GM12878 (cell line): ENCODE measurements at regions not wholly inside any gene's neighbourhood (a gene's known extent, or its start where the extent isn't known, plus 50 kb on each side); places are given as distances from the start of the nearest gene placed in this dataset.

ENCODE experiments used
- ATAC-seq: fragments of 200-7000 bp; cut with Tn5 transposase; 3 replicates; pipeline ENCODE4 v1.9.1; 2020; ENCODE audit warnings: mild to moderate bottlenecking, moderate library complexity
- BruUV-seq: library from RNA; stranded (reverse); fragments of 400-500 nt; replicated peaks from 2 replicates; lab custom pipeline; 2021; lab: Mats Ljungman, UMichigan
- CTCF ChIA-PET: fragments of 300-600 bp; sonication (Branson Sonifier 250); formaldehyde crosslinking; extraction: SDS; loops from one replicate; lab custom pipeline; 2021; ENCODE audit warnings: inconsistent platforms; lab: Yijun Ruan, JAX
- POLR2A ChIA-PET: fragments of 350-600 bp; formaldehyde crosslinking; extraction: SDS; loops from one replicate; lab custom pipeline; 2021; ENCODE audit warnings: inconsistent platforms; lab: Charles Lee
- RAD21 ChIA-PET: fragments of 300-600 bp; sonication (Branson Sonifier 250); formaldehyde crosslinking; loops from one replicate; lab custom pipeline; 2023; ENCODE audit warnings: antibody characterized with exemption; ENCODE audit not compliant: unreplicated experiment; lab: Charles Lee
- SMC1A ChIA-PET: fragments of 300-600 bp; sonication (Branson Sonifier 250); formaldehyde crosslinking; loops from one replicate; lab custom pipeline; 2023; ENCODE audit not compliant: unreplicated experiment, uncharacterized antibody; lab: Charles Lee
- DNase-seq: peaks from one replicate; pipeline ENCODE4 v3.0.0-alpha.2; 2011; ENCODE audit warnings: low read depth, low spot score
- FAIRE-seq: peaks from 3 replicates; lab custom pipeline; 2011; peaks lifted over from hg19 to GRCh38; lab: Jason Lieb, UNC
- H2AFZ ChIP-seq: 2 replicates; pipeline ENCODE4 v1.6.0; 2011; ENCODE audit warnings: low read depth, low read length, control low read depth; ENCODE audit not compliant: control insufficient read depth
- H3K27ac ChIP-seq: 2 replicates; pipeline ENCODE4 v1.5.1; 2011; ENCODE audit warnings: control low read depth; ENCODE audit not compliant: control insufficient read depth, insufficient read depth
- H3K27me3 ChIP-seq, 2 experiments: replicated peaks in 1 of 2; 2 replicates each; pipeline versions ENCODE4 v1.6.0 to v1.6.1; 2011; ENCODE audit warnings: low read length in 1 of 2; ENCODE audit not compliant: control insufficient read depth in 2 of 2, insufficient read depth in 2 of 2
- H3K36me3 ChIP-seq, 2 experiments: 2 replicates each; pipeline ENCODE4 v1.5.1; 2011; ENCODE audit warnings: low read length in 1 of 2; ENCODE audit not compliant: control insufficient read depth in 2 of 2, insufficient read depth in 2 of 2
- H3K4me1 ChIP-seq: 2 replicates; pipeline ENCODE4 v1.6.1; 2011; ENCODE audit warnings: mild to moderate bottlenecking, low read length, moderate library complexity, mixed read lengths; ENCODE audit not compliant: control insufficient read depth, insufficient read depth
- H3K4me2 ChIP-seq: 2 replicates; pipeline ENCODE4 v1.6.0; 2011; ENCODE audit warnings: control low read depth; ENCODE audit not compliant: control insufficient read depth, insufficient read depth
- H3K4me3 ChIP-seq: fragments of 200-600 bp; sonication (generic); 2 replicates; pipeline ENCODE4 v1.5.1; 2016
- H3K79me2 ChIP-seq: 2 replicates; pipeline ENCODE4 v1.6.0; 2011; ENCODE audit warnings: low read length; ENCODE audit not compliant: control insufficient read depth, insufficient read depth
- H3K9ac ChIP-seq: 2 replicates; pipeline ENCODE4 v1.8.0; 2011; ENCODE audit warnings: low read length, control low read depth, mixed read lengths; ENCODE audit not compliant: control insufficient read depth, insufficient read depth
- H3K9me3 ChIP-seq: replicated peaks from 3 replicates; pipeline ENCODE4 v1.5.1; 2011; ENCODE audit warnings: mild to moderate bottlenecking, low read length; ENCODE audit not compliant: control insufficient read depth, insufficient read depth
- H4K20me1 ChIP-seq: 2 replicates; pipeline ENCODE4 v1.6.0; 2011; ENCODE audit not compliant: control insufficient read depth, insufficient read depth
- BCL11A ChIP-seq: IDR thresholded peaks from 2 replicates; pipeline ENCODE4 v1.6.1; 2011; ENCODE audit warnings: low read depth, low read length
- BCL3 ChIP-seq: IDR thresholded peaks from 2 replicates; pipeline ENCODE4 v1.6.1; 2011; ENCODE audit warnings: borderline replicate concordance, low read depth, mild to moderate bottlenecking, moderate library complexity, low read length; ENCODE audit not compliant: insufficient read depth, poor library complexity, severe bottlenecking
- CEBPB ChIP-seq, 2 experiments: fragments of 150-350 bp in 1 of 2; IDR thresholded peaks; 2 replicates each; pipeline ENCODE4 v1.6.1; 2012 to 2014; ENCODE audit warnings: low read depth in 2 of 2, low read length in 2 of 2, borderline replicate concordance in 1 of 2, inconsistent platforms in 1 of 2
- CHD2 ChIP-seq: IDR thresholded peaks from 2 replicates; pipeline ENCODE4 v1.6.1; 2011; ENCODE audit warnings: low read depth, low read length, improper control_type of control experiment, borderline replicate concordance
- ESRRA ChIP-seq: IDR thresholded peaks from 2 replicates; pipeline ENCODE4 v1.6.1; 2012; ENCODE audit warnings: mild to moderate bottlenecking, low read length, improper control_type of control experiment
- FOXM1 ChIP-seq: IDR thresholded peaks from 2 replicates; pipeline ENCODE4 v1.6.1; 2012; ENCODE audit warnings: low read depth, mild to moderate bottlenecking, inconsistent platforms, low read length, moderate library complexity
- MLLT1 ChIP-seq: fragments of 450-650 bp; IDR thresholded peaks from 2 replicates; pipeline ENCODE4 v1.6.1; 2016; ENCODE audit warnings: mild to moderate bottlenecking
- NFYB ChIP-seq: IDR thresholded peaks from 2 replicates; pipeline ENCODE4 v1.6.1; 2011; ENCODE audit warnings: low read depth, mild to moderate bottlenecking, low read length, improper control_type of control experiment, moderate library complexity; ENCODE audit not compliant: insufficient read depth
- NR2C1 ChIP-seq: fragments of 450-650 bp; IDR thresholded peaks from 2 replicates; pipeline ENCODE4 v1.6.1; 2017; ENCODE audit warnings: antibody characterized with exemption, mild to moderate bottlenecking, moderate library complexity
- PBX3 ChIP-seq: IDR thresholded peaks from 2 replicates; pipeline ENCODE4 v1.6.1; 2011; ENCODE audit warnings: mild to moderate bottlenecking, low read depth, low read length, moderate library complexity; ENCODE audit not compliant: insufficient replicate concordance
- RBBP5 ChIP-seq: fragments of 200-600 bp; sonication (generic); conservative IDR thresholded peaks from 2 replicates; pipeline ENCODE4 v1.6.1; 2016
- RCOR1 ChIP-seq: conservative IDR thresholded peaks from 2 replicates; pipeline ENCODE4 v1.6.1; 2012; ENCODE audit warnings: low read depth, low read length, improper control_type of control experiment
- SPI1 ChIP-seq: IDR thresholded peaks from 2 replicates; pipeline ENCODE4 v1.6.1; 2011; ENCODE audit warnings: low read depth, mild to moderate bottlenecking, low read length, moderate library complexity, borderline replicate concordance; ENCODE audit not compliant: insufficient read depth
- YBX1 ChIP-seq: fragments of 450-650 bp; IDR thresholded peaks from 2 replicates; pipeline ENCODE4 v1.6.1; 2016; ENCODE audit warnings: antibody characterized with exemption
- ZBED1 ChIP-seq: IDR thresholded peaks from 2 replicates; pipeline ENCODE4 v1.6.1; 2016; ENCODE audit warnings: borderline replicate concordance
- ZNF217 ChIP-seq: fragments of 450-650 bp; IDR thresholded peaks from 2 replicates; pipeline ENCODE4 v1.6.1; 2017; ENCODE audit warnings: antibody characterized with exemption, mild to moderate bottlenecking
- in situ Hi-C: fragments of 300-500 bp; cut with MboI; formaldehyde crosslinking; loops from 9 replicates; pipeline ENCODE4 v1.14.3; 2018; ENCODE audit warnings: mixed read lengths
- intact Hi-C: fragments of 100-400 bp; cut with micrococcal nuclease; formaldehyde crosslinking; loops from one replicate; pipeline ENCODE4 v1.14.2; 2022; ENCODE audit not compliant: unreplicated experiment

GRCh38 chr13:105465251-105465650 lies 1070.2 kb downstream of the EFNB2 start:
- CTCF ChIA-PET: no interaction called here
- SMC1A ChIA-PET: no interaction called here
- POLR2A ChIA-PET: no interaction called here
- Histone ChIP-seq H3K27me3 (no peaks in the 10 kb centered on the region), H3K27ac (no peak overlapping the region), H3K79me2 (no peaks in the 10 kb centered on the region), H3K36me3 (no peaks in the 10 kb centered on the region), H3K4me1 (no peaks in the 10 kb centered on the region), H3K4me3 (no peak overlapping the region), H3K4me2 (no peak overlapping the region), H3K9me3 (no peaks in the 10 kb centered on the region), H2AFZ (no peak overlapping the region), H3K9ac (no peak overlapping the region), H4K20me1 (no peaks in the 10 kb centered on the region)
- in situ Hi-C loops (no loop called here), intact Hi-C loops (no loop called here)
- RAD21 ChIA-PET: no interaction called here
- DNase-seq: no peak
- no TSS peak for BruUV-seq
- TF ChIP-seq YBX1: no peak
- TF ChIP-seq ESRRA: no peak
- TF ChIP-seq ZNF217: no peak
- no peak for TF ChIP-seq RBBP5
- no peak for TF ChIP-seq BCL3
- TF ChIP-seq CEBPB (IDR thresholded peaks at IDR 0.05; ENCODE audit: borderline replicate concordance in 1 of 2, low read depth in 2 of 2, low read length in 2 of 2): no peak
- TF ChIP-seq RCOR1: no peak
- no peak for TF ChIP-seq SPI1
- TF ChIP-seq ZBED1: no peak
- TF ChIP-seq NFYB: no peak
- no peak for TF ChIP-seq BCL11A
- no peak for TF ChIP-seq PBX3
- TF ChIP-seq FOXM1: no peak
- no peak for TF ChIP-seq NR2C1
- no peak for TF ChIP-seq MLLT1
- TF ChIP-seq CHD2: no peak
- FAIRE-seq: no peak
- ATAC-seq: no peak
